HEK293T (cell line): ENCODE measurements at regions not wholly inside any gene's neighbourhood (a gene's known extent, or its start where the extent isn't known, plus 50 kb on each side); places are given as distances from the start of the nearest gene placed in this dataset.

Source experiments
- BHLHE40 ChIP-seq: fragments of 450-650 bp; IDR thresholded peaks from 2 replicates; pipeline ENCODE4 v1.6.1; 2016; ENCODE audit warnings: mild to moderate bottlenecking, moderate library complexity, borderline replicate concordance
- FOXA1 ChIP-seq: fragments of 450-650 bp; IDR thresholded peaks from 2 replicates; pipeline ENCODE4 v1.6.1; 2016; ENCODE audit warnings: mild to moderate bottlenecking
- FOXM1 ChIP-seq: fragments of 450-650 bp; IDR thresholded peaks from 2 replicates; pipeline ENCODE4 v1.6.1; 2017; ENCODE audit warnings: mild to moderate bottlenecking, borderline replicate concordance
- HDGF ChIP-seq: fragments of 450-650 bp; IDR thresholded peaks from 2 replicates; pipeline ENCODE4 v1.6.1; 2017; ENCODE audit warnings: antibody characterized with exemption, borderline replicate concordance
- NFRKB ChIP-seq: fragments of 450-650 bp; IDR thresholded peaks from 2 replicates; pipeline ENCODE4 v1.6.1; 2016; ENCODE audit warnings: mild to moderate bottlenecking, moderate library complexity
- SP1 ChIP-seq: fragments of 450-650 bp; IDR thresholded peaks from 2 replicates; pipeline ENCODE4 v1.6.1; 2017
- SUZ12 ChIP-seq: fragments of 450-650 bp; IDR thresholded peaks from 2 replicates; pipeline ENCODE4 v1.6.1; 2016; ENCODE audit warnings: mild to moderate bottlenecking
- TARDBP ChIP-seq: fragments of 450-650 bp; IDR thresholded peaks from 2 replicates; pipeline ENCODE4 v1.6.1; 2016
- TF ChIP-seq, protein P1 (sequence below): fragments of 450-650 bp; IDR thresholded peaks from 2 replicates; pipeline ENCODE4 v1.6.1; 2016

- TF ChIP-seq FOXA1 (no peak), FOXM1 (no peak), HDGF (no peak), TARDBP (no peak), NFRKB (no peak), SUZ12 (no peak), SP1 (no peak), BHLHE40 (no peak)
- TF ChIP-seq, protein P1, sequence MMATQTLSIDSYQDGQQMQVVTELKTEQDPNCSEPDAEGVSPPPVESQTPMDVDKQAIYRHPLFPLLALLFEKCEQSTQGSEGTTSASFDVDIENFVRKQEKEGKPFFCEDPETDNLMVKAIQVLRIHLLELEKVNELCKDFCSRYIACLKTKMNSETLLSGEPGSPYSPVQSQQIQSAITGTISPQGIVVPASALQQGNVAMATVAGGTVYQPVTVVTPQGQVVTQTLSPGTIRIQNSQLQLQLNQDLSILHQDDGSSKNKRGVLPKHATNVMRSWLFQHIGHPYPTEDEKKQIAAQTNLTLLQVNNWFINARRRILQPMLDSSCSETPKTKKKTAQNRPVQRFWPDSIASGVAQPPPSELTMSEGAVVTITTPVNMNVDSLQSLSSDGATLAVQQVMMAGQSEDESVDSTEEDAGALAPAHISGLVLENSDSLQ, result no peak
These were observed 2225.9 kb upstream of the C9orf72 start for GRCh38 chr9:29799227-29799626.
